HCEC 1CT (cell line): ENCODE measurements at regions not wholly inside any gene's neighbourhood (a gene's known extent, or its start where the extent isn't known, plus 50 kb on each side); places are given as distances from the start of the nearest gene placed in this dataset.
"Not testable (repeated sequence)": the region's sequence is repeated elsewhere in the genome, so short reads cannot be mapped to it uniquely, and the experiment has no call there.

Source experiments
- DNase-seq: peaks from one replicate; pipeline ENCODE4 v3.0.0-alpha.2; 2017

GRCh38 chr2:66013456-66013855 lies 421.5 kb upstream of the MEIS1 start:
- DNase-seq, result no peak

- DNase-seq, result no peak
Observed at GRCh38 chr2:66003931-66004330, 431.0 kb upstream of the MEIS1 start.

- DNase-seq, result no peak
Observed at GRCh38 chr2:66001538-66001937, 433.4 kb upstream of the MEIS1 start.

- DNase-seq, result no peak
Observed at GRCh38 chr2:66000901-66001300, 434.0 kb upstream of the MEIS1 start.

GRCh38 chr2:65999796-66000195 lies 435.1 kb upstream of the MEIS1 start:
- no peak for DNase-seq

- no peak for DNase-seq
Observed at GRCh38 chr2:65999103-65999502, 435.8 kb upstream of the MEIS1 start.

- no peak for DNase-seq
Observed at GRCh38 chr2:65997961-65998360, 437.0 kb upstream of the MEIS1 start.

- no peak for DNase-seq
Observed at GRCh38 chr2:65992198-65992554, 442.7 kb upstream of the MEIS1 start.

- DNase-seq, result no peak
Observed at GRCh38 chr2:65991381-65992197, 443.3 kb upstream of the MEIS1 start.

GRCh38 chr2:65985986-65986385 lies 448.9 kb upstream of the MEIS1 start:
- no peak for DNase-seq

GRCh38 chr2:65980531-65980930 lies 454.4 kb upstream of the MEIS1 start:
- DNase-seq, result no peak

- no peak for DNase-seq
Observed at GRCh38 chr2:65979446-65979845, 455.5 kb upstream of the MEIS1 start.

- DNase-seq, result no peak
Observed at GRCh38 chr2:65974067-65974723, 460.7 kb upstream of the MEIS1 start.

GRCh38 chr2:65969161-65969560 lies 465.8 kb upstream of the MEIS1 start:
- DNase-seq, result no peak

GRCh38 chr2:65963303-65963702 lies 471.6 kb upstream of the MEIS1 start:
- DNase-seq, result not testable (repeated sequence)

- DNase-seq, result no peak
Observed at GRCh38 chr2:65960953-65961352, 474.0 kb upstream of the MEIS1 start.

GRCh38 chr2:65957886-65958285 lies 477.0 kb upstream of the MEIS1 start:
- no peak for DNase-seq

GRCh38 chr2:65957454-65957853 lies 477.5 kb upstream of the MEIS1 start:
- no peak for DNase-seq

GRCh38 chr2:65955259-65955658 lies 479.7 kb upstream of the MEIS1 start:
- no peak for DNase-seq

GRCh38 chr2:65952966-65953761 lies 481.8 kb upstream of the MEIS1 start:
- no peak for DNase-seq

GRCh38 chr2:65944213-65944612 lies 490.7 kb upstream of the MEIS1 start:
- DNase-seq, result no peak

- DNase-seq, result no peak
Observed at GRCh38 chr2:65943099-65943786, 491.7 kb upstream of the MEIS1 start.

- DNase-seq, result no peak
Observed at GRCh38 chr2:65940856-65941255, 494.1 kb upstream of the MEIS1 start.
